HCT116 (cell line): ENCODE measurements at regions not wholly inside any gene's neighbourhood (a gene's known extent, or its start where the extent isn't known, plus 50 kb on each side); places are given as distances from the start of the nearest gene placed in this dataset.

Source experiments
- CTCF ChIP-seq, 3 experiments: fragments of 200-600 bp in 1 of 3; sonication (generic) in 1 of 3; IDR thresholded peaks in 2 of 3; conservative IDR thresholded peaks in 1 of 3; 2 replicates each; pipeline ENCODE4 v1.5.1; 2012 to 2017; ENCODE audit warnings: low read depth in 2 of 3, low read length in 2 of 3, antibody characterized with exemption in 1 of 3, borderline replicate concordance in 1 of 3, control low read depth in 1 of 3, mild to moderate bottlenecking in 1 of 3, mixed read lengths in 1 of 3, mixed run types in 1 of 3, moderate library complexity in 1 of 3; ENCODE audit not compliant: insufficient read depth in 1 of 3
- EGR1 ChIP-seq: IDR thresholded peaks from 2 replicates; pipeline ENCODE4 v1.6.1; 2012; ENCODE audit warnings: low read depth
- ELF1 ChIP-seq: IDR thresholded peaks from 2 replicates; pipeline ENCODE4 v1.6.1; 2012; ENCODE audit warnings: low read depth, borderline replicate concordance
- POLR2A ChIP-seq: IDR thresholded peaks from 2 replicates; pipeline ENCODE4 v1.7.0; 2011; ENCODE audit warnings: borderline replicate concordance; ENCODE audit not compliant: insufficient read depth, insufficient read length; ENCODE audit errors: extremely low read depth
- POLR2AphosphoS5 ChIP-seq: IDR thresholded peaks from 2 replicates; pipeline ENCODE4 v1.6.1; 2011; ENCODE audit warnings: mild to moderate bottlenecking, low read depth, low read length, moderate library complexity
- RAD21 ChIP-seq: IDR thresholded peaks from 2 replicates; pipeline ENCODE4 v1.6.1; 2012; ENCODE audit warnings: low read depth, mild to moderate bottlenecking
- YY1 ChIP-seq: IDR thresholded peaks from 2 replicates; pipeline ENCODE4 v1.6.1; 2011; ENCODE audit warnings: low read length, low read depth, moderate library complexity, mild to moderate bottlenecking; ENCODE audit not compliant: insufficient replicate concordance; ENCODE audit errors: extremely low read depth
- TF ChIP-seq, protein P1 (sequence below): IDR thresholded peaks from 2 replicates; pipeline ENCODE4 v1.6.1; 2012; ENCODE audit warnings: low read depth
- TF ChIP-seq, protein P2 (sequence below): IDR thresholded peaks from 2 replicates; pipeline ENCODE4 v1.6.1; 2012

DNA sequence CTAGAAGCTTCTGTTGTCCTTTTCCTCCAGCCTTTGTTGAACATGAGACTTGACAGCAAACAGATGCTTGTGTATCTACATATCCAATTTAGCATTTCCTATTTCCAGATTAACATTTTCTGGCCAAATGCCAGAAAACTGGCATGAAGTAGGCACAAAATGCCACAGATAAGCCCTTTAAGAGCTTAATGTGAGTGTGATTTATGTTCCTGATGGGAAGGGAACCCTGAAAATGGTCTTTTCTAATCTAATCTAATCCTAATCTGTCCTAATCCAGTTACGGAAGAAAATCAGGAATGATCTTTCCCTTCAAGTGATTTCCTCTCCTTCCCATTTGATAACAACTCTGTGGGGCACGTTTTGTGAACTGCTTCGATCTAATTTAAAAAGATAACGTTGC lies 133.0 kb upstream of the C1QTNF7 start:
- TF ChIP-seq CTCF (IDR thresholded peaks at IDR 0.05 in 2 of 3, conservative IDR thresholded peaks at IDR 0.05 in 1 of 3; ENCODE audit: borderline replicate concordance in 1 of 3, insufficient read depth in 1 of 3, low read depth in 2 of 3, low read length in 2 of 3) = no peak
- TF ChIP-seq ELF1 = no peak
- TF ChIP-seq POLR2A = no peak
- TF ChIP-seq POLR2AphosphoS5 = no peak
- TF ChIP-seq EGR1 = no peak
- TF ChIP-seq, protein P1, sequence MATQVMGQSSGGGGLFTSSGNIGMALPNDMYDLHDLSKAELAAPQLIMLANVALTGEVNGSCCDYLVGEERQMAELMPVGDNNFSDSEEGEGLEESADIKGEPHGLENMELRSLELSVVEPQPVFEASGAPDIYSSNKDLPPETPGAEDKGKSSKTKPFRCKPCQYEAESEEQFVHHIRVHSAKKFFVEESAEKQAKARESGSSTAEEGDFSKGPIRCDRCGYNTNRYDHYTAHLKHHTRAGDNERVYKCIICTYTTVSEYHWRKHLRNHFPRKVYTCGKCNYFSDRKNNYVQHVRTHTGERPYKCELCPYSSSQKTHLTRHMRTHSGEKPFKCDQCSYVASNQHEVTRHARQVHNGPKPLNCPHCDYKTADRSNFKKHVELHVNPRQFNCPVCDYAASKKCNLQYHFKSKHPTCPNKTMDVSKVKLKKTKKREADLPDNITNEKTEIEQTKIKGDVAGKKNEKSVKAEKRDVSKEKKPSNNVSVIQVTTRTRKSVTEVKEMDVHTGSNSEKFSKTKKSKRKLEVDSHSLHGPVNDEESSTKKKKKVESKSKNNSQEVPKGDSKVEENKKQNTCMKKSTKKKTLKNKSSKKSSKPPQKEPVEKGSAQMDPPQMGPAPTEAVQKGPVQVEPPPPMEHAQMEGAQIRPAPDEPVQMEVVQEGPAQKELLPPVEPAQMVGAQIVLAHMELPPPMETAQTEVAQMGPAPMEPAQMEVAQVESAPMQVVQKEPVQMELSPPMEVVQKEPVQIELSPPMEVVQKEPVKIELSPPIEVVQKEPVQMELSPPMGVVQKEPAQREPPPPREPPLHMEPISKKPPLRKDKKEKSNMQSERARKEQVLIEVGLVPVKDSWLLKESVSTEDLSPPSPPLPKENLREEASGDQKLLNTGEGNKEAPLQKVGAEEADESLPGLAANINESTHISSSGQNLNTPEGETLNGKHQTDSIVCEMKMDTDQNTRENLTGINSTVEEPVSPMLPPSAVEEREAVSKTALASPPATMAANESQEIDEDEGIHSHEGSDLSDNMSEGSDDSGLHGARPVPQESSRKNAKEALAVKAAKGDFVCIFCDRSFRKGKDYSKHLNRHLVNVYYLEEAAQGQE = no peak
- no peak for TF ChIP-seq RAD21
- no peak for TF ChIP-seq YY1
- TF ChIP-seq, protein P2, sequence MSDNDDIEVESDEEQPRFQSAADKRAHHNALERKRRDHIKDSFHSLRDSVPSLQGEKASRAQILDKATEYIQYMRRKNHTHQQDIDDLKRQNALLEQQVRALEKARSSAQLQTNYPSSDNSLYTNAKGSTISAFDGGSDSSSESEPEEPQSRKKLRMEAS = no peak
